ENCODE measurements at regions not wholly inside any gene's neighbourhood (a gene's known extent, or its start where the extent isn't known, plus 50 kb on each side); places are given as distances from the start of the nearest gene placed in this dataset.
"Not testable (repeated sequence)": the region's sequence is repeated elsewhere in the genome, so short reads cannot be mapped to it uniquely, and the experiment has no call there.

- DNase-seq = not testable (repeated sequence)
Measured at GRCh38 chr2:111373060-111373459, 252.3 kb downstream of the BCL2L11 start.

- DNase-seq = not testable (repeated sequence)
Measured at GRCh38 chr2:111373989-111374388, 253.3 kb downstream of the BCL2L11 start.

- DNase-seq = not testable (repeated sequence)
Measured at GRCh38 chr2:111374734-111375133, 254.0 kb downstream of the BCL2L11 start.

GRCh38 chr2:111375320-111375883, 254.7 kb downstream of the BCL2L11 start:
- DNase-seq = not testable (repeated sequence)

DNA sequence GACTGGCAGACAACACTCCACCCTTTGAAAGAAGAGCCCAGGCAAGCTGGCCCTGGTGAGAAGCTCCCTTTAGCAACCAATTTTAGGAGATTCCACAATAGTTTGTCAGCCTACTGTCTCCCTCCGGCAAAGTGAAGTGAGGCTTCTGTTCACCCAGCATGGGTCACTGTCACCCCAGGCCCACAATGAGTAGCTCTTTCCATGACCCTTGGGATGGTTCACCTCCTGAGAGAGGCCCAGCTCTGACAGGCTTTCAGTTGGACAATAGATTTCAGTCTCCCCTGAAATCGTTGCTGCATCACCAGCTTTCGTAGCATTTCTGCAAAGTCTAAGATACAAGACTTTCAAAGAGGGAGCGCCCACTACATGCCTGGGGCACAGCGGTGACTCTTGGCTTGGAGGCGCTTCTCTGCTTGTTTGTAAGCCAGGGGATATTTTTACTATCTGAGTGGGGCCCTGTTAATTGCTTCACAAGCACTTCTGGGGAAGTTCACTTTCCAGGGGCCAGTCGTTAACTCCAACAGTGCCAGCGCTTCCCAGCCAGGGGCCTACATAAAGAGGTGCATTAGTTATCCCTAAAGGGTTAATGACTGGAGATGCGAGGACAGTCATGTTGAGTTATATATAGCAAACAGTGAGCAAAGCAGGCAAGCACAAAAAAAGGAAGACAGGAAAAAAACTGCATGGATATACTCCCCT, 255.7 kb downstream of the BCL2L11 start:
- DNase-seq = not testable (repeated sequence)

GRCh38 chr2:111376971-111377352, 256.2 kb downstream of the BCL2L11 start:
- not testable (repeated sequence) for DNase-seq

- not testable (repeated sequence) for DNase-seq
Measured at GRCh38 chr2:111377386-111377959, 256.8 kb downstream of the BCL2L11 start.

- DNase-seq = not testable (repeated sequence)
Measured at GRCh38 chr2:111378348-111378747, 257.6 kb downstream of the BCL2L11 start.

GRCh38 chr2:111380733-111381439, 260.2 kb downstream of the BCL2L11 start:
- DNase-seq = not testable (repeated sequence)

DNA sequence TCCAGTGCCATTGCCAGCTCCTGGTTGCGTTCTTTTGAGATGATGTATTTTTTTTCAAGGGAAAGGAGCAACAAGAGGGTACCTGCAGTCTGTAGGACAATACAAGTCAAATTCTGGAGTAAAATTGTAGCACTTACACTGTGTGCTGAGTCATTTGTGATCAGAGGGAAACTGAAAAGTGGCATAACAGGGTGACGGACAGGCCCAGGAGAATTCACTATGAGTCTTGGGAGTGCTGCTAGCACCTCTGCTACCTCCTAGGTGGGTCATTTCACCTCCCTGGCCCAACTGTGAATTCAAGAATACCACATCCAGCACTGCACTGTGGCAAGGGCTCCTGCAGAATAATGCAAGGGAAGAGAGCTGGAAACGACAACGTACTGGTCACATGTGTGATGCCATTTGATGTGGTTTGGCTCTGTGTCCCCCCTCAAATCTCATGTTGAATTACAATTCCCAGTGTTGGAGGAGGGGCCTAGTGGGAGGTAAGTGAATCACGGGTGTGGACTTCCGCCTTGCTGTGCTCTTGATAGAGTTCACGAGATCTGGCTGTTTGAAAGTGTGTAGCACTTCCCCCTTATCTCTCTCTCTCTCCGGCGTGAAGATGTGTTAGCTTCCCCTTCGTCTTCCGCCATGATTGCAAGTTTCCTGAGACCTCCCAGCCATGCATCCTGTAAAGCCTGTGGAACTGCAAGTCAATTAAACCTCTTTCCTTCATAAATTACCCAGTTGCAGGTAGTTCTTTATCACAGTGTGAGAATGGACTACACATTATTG, 261.0 kb downstream of the BCL2L11 start:
- DNase-seq = peak; percentile 13

DNA sequence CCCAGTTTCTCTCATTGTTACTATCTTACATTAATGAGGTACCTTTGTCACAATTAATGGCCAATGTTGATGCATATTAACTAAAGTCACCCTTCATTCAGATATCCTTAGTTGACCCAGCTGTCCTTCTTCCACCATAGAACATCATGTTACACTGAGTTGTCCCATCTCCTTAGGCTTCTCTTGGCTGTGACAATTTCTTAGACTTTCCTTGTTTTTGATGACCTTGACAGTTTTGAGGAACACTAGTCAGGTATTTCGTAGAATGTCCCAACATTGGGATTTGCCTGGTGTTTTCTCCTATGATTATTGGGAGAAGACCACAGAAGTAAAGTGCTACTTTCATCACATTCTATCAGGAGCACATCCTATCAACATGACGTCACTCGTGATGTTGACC, 261.8 kb downstream of the BCL2L11 start:
- not testable (repeated sequence) for DNase-seq

- DNase-seq = not testable (repeated sequence)
Measured at GRCh38 chr2:111383311-111383710, 262.6 kb downstream of the BCL2L11 start.

GRCh38 chr2:111385226-111385957, 264.7 kb downstream of the BCL2L11 start:
- DNase-seq = not testable (repeated sequence)

DNA sequence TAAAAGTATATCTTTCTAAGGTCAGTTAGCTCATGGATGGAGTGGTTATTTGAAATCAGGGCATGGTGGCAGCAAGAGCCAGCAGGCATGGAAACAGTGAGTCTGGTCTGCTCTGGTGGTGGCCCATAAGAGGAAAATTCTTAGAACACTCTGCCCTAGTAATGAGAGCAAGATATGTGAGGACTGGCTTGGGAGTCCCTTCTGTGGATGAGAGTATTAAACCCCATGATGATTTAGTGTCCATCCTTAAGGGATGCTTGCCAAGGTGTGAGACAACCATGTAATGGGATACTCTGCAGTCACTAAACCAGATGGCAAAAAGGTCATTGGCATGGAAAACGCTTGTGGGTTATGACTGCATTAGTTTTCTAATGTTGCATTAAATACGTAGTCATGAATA, 269.9 kb downstream of the BCL2L11 start:
- DNase-seq = not testable (repeated sequence)

GRCh38 chr2:111395350-111396128, 274.8 kb downstream of the BCL2L11 start:
- DNase-seq = peak; percentile 54

DNA sequence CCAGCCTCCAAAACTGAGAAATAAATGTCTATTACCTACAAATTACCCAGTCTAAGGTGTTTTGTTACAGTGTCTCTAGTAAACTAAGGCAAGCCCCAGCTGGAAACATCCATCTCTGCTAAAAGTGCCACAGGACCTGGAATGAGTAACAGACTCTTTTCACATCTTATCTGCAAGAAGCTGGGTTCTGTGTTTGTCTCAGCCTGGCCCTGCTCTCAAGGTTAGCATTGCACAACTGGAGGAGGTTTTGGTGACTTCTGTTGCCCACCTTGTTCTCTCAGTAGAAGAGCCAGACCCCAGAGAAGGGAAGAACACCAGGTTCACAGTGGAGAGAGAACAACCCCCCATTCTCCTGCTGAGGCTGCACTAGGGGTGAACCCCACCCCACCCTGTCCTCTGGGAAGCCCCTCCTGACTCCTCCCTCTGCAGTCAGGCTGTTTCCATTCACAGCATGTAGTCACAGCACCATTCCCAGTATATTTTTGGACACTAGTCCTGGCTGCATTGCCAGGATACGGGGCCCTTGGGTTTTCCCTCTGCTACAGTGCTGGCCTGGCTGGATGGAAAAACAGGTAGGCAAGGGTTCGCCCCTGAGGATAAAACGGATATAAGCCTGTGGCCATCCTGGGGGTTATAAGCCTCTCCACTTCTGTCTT, 280.0 kb downstream of the BCL2L11 start:
- not testable (repeated sequence) for DNase-seq

DNA sequence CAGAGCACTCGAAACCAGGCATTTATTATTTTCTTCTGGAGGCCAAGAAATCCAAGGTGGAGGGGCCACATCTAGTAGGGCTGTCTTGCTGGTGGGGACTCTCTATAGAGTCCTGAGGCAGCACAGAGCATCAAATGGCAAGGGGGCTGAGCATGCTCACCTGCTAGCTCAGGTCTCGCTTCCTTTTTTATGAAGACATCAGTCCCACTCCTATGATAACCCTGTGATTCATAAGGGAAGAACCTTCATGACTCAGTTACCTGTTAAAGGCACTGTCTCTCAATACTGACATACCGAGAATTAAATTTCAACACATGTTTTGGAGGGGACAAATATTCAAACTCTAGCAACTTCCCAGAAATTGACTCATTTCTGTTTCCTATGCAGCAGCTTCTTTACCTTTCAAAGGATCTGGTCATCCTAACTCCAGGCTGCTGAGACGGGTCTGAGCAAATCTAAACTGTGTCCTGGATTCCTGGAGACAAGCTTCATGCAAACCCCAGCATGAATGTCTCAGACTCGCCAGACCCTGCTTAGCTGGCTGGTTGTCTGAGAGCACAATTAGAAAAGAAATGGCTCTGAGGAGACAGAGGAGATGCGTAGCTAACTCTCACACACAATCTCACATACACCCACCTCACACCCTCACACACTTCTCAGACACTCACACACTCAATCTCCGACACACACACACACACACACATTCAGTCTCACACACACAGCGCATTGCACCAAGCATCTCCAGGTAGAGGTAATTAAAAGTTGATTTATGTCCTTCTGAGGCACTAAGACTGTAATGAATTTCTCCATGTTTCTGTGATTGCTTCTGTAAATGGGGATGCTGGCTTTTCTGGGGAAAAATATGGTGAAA, 280.8 kb downstream of the BCL2L11 start:
- not testable (repeated sequence) for DNase-seq

GRCh38 chr2:111402450-111402849, 281.7 kb downstream of the BCL2L11 start:
- not testable (repeated sequence) for DNase-seq

DNA sequence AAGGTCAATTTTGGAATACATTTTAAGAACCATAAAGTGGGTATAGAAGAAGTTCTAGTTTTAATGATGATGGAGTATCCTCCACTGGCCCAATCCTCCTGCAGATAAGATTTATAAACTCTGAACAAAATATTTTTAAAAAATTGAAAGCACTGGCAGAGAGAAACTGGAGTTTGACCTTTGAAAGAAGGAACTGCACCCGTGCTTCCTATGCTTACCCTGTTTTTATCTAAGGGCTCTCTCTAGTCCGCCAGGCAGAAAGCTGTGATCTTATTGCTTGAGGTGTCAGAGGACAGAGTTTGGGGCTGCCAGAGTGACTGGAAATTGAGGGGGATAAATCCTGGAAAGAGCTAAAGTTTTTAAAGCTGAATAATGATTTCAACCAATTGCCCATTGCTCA, 282.6 kb downstream of the BCL2L11 start:
- DNase-seq = not testable (repeated sequence)

GRCh38 chr2:111406616-111407015, 285.9 kb downstream of the BCL2L11 start:
- not testable (repeated sequence) for DNase-seq

All from activated CD4-positive, alpha-beta T cell treated with anti-CD3 and anti-CD28 coated beads, Interleukin-10, Interleukin-2, amounts not matched to agents 100 ng/mL and 50 ng/mL, durations not matched to agents 16 hours and 8 hours (primary cell).